GM11168 (cell line): ENCODE measurements at regions not wholly inside any gene's neighbourhood (a gene's known extent, or its start where the extent isn't known, plus 50 kb on each side); places are given as distances from the start of the nearest gene placed in this dataset.

Experiments
- in situ Hi-C: fragments of 300-500 bp; cut with MboI; formaldehyde crosslinking; loops from one replicate; pipeline ENCODE4 v1.12.0; 2022; ENCODE audit warnings: low sequenced_read_pairs; ENCODE audit not compliant: unreplicated experiment

GRCh38 chr7:26485367-26485934 lies 193.8 kb downstream of the SNX10 start:
- in situ Hi-C loops = no loop called here

GRCh38 chr7:26486153-26486552 lies 194.5 kb downstream of the SNX10 start:
- in situ Hi-C loops = no loop called here

GRCh38 chr7:26487780-26488515 lies 196.3 kb downstream of the SNX10 start:
- in situ Hi-C loops = no loop called here

GRCh38 chr7:26489391-26489790 lies 197.7 kb downstream of the SNX10 start:
- in situ Hi-C loops = no loop called here

GRCh38 chr7:26489906-26490639 lies 198.4 kb downstream of the SNX10 start:
- in situ Hi-C loops = no loop called here

GRCh38 chr7:26490640-26491624 lies 199.3 kb downstream of the SNX10 start:
- in situ Hi-C loops = no loop called here

GRCh38 chr7:26492816-26493215 lies 201.2 kb downstream of the SNX10 start:
- in situ Hi-C loops = no loop called here

GRCh38 chr7:26493737-26494428 lies 202.2 kb downstream of the SNX10 start:
- in situ Hi-C loops = no loop called here

- in situ Hi-C loops = loop anchor here (5.0 kb wide), 1 partner anchor 128 kb away; no protein-coding TSS in a partner anchor
Measured at GRCh38 chr7:26495569-26495968, 203.9 kb downstream of the SNX10 start.

- in situ Hi-C loops = loop anchor here (5.0 kb wide), 1 partner anchor 131 kb away; no protein-coding TSS in a partner anchor
Measured at GRCh38 chr7:26497801-26498596, 206.3 kb downstream of the SNX10 start.

GRCh38 chr7:26499315-26499897 lies 207.7 kb downstream of the SNX10 start:
- in situ Hi-C loops = loop anchor here (5.0 kb wide), 1 partner anchor 132 kb away; no protein-coding TSS in a partner anchor

GRCh38 chr7:26500749-26501352 lies 209.2 kb downstream of the SNX10 start:
- in situ Hi-C loops = loop anchor here (10.0 to 25.0 kb wide), 2 partner anchors 614 to 654 kb away; partner anchors contain the start of genes HOXA3 and HOXA7

- in situ Hi-C loops = loop anchor here (10.0 to 25.0 kb wide), 2 partner anchors 617 to 650 kb away; partner anchors contain the start of genes HOXA3 and HOXA7
Measured at GRCh38 chr7:26504411-26505120, 212.9 kb downstream of the SNX10 start.

GRCh38 chr7:26506196-26506595 lies 214.5 kb downstream of the SNX10 start:
- in situ Hi-C loops = loop anchor here (10.0 to 25.0 kb wide), 2 partner anchors 619 to 649 kb away; partner anchors contain the start of genes HOXA3 and HOXA7

- in situ Hi-C loops = loop anchor here (10.0 to 25.0 kb wide), 2 partner anchors 620 to 647 kb away; partner anchors contain the start of genes HOXA3 and HOXA7
Measured at GRCh38 chr7:26507108-26507987, 215.7 kb downstream of the SNX10 start.

- in situ Hi-C loops = loop anchor here (10.0 to 25.0 kb wide), 2 partner anchors 621 to 646 kb away; partner anchors contain the start of genes HOXA3 and HOXA7
Measured at GRCh38 chr7:26508481-26508880, 216.8 kb downstream of the SNX10 start.
